HUDEP-2 (cell line): ENCODE measurements at regions not wholly inside any gene's neighbourhood (a gene's known extent, or its start where the extent isn't known, plus 50 kb on each side); places are given as distances from the start of the nearest gene placed in this dataset.

Source experiments
- DNase-seq, 76 experiments: peaks; one replicate each; lab custom pipeline; 2025; ENCODE audit not compliant: unreplicated experiment in 76 of 76; lab: John Stamatoyannopoulos, UW

- DNase-seq: no peak
Measured at GRCh38 chr1:29880556-29880955, 644.2 kb downstream of the PTPRU start.

GRCh38 chr1:29879217-29879616, 642.9 kb downstream of the PTPRU start:
- no peak for DNase-seq

DNA sequence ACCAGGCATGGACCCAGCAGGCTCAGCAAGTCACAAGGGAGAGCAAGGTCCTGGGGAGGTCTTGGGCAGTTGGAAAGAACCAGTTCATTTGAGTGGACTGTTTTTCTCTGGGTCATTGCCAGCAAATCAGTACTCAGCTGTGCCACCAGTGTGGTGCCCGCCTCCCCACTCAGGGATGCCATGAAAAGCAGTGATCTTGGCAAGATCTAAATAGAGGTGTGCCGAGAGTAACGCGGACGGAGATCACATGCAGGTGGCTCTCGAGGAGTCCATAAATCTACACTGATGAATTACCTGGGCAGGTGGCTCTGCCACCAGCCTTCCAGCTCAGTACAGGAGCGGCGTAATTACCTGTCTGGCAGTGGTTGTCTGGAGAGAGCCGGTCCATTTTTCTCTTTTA, 642.2 kb downstream of the PTPRU start:
- no peak for DNase-seq

GRCh38 chr1:29876902-29877301, 640.6 kb downstream of the PTPRU start:
- DNase-seq: no peak

DNA sequence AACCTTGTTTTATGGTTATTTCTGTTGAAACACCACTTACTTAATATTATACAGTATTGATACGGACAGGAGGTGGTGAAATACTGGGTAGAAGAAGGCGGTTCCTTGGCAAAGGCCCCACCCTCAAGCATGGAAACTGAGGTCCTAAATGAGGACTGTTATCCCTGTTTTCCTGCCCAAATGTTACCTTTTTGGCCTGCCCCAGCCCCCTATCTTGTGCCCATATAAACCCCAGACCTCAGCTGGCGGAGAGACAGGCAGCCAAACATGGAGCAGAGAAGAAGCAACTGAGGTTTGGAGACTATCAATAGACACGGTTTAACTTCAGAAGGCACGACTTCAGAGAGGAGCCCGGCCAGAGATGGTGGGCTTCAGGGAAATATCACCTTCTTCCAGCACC, 640.1 kb downstream of the PTPRU start:
- no peak for DNase-seq

DNA sequence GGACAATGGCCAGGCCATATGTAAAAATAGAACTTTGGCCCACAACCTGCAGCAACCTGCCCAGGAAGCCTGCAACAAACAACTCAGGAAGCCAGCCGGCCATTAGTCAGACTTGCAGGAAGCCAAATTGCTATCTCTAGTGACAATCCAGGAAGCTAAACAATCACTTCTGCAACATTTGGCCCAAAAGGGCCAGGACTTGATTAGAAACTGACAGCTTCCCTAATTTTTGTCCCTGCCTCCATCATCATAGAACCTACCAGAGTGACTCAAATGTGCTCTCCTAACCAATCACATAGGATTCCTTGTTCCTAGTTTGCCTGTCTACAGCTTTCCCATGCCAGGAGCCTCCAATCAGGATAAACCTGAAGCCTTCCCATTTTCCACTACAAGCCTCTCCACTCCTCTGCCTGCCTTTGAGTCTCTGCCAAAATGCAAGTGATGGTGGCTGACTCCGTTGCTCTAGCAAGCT, 639.3 kb downstream of the PTPRU start:
- no peak for DNase-seq

GRCh38 chr1:29870621-29871020, 634.3 kb downstream of the PTPRU start:
- DNase-seq: no peak

GRCh38 chr1:29869802-29870201, 633.5 kb downstream of the PTPRU start:
- no peak for DNase-seq

- DNase-seq: no peak
Measured at GRCh38 chr1:29868944-29869343, 632.6 kb downstream of the PTPRU start.

GRCh38 chr1:29868096-29868495, 631.8 kb downstream of the PTPRU start:
- DNase-seq: no peak

DNA sequence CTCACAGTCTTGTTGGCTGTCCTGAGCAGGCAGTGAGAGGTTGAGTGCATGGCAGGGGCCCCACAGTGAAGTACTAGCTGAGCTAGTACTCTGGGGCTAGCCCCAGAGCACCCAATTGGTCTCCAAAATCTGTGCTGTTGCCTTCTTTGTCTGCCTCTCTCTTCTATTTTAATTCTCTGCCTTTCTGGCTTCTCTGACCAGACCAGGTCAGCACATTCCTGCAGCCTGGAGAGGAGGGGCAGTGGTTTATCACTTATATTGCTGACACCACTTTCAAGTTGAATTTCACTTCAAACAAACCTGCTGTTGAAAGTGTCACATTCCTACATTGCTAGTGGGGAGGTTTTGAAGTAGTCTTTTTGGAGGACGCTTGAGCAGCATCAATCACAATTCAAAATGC, 628.7 kb downstream of the PTPRU start:
- no peak for DNase-seq

DNA sequence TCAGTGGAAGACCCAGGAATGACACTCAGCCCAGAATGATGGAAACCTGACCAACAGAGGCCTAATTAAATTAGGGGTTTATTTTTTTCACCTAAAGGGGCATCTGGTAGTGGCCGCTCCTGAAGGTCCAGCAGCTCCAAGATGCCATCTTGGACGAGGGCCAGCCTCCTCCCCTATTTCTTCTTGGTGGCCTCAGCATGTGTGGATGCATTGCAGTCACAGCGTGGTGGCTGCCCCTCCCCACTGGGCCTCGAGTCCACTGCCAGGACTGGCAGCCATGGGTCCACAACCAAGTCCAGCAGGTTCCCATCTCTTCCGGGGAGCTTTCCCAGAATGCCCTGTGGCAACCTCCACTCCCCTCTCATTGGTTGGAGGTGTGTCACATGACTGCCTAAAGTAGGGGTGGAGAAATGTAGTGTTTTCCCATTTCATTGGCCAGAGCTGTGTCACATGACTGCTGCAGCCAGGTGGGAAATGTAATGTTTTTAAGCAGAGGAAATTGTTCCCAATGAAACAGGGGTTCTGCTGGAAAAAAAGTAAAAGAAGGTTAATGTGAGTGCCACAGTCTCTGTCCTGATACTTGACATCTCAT, 628.2 kb downstream of the PTPRU start:
- no peak for DNase-seq

DNA sequence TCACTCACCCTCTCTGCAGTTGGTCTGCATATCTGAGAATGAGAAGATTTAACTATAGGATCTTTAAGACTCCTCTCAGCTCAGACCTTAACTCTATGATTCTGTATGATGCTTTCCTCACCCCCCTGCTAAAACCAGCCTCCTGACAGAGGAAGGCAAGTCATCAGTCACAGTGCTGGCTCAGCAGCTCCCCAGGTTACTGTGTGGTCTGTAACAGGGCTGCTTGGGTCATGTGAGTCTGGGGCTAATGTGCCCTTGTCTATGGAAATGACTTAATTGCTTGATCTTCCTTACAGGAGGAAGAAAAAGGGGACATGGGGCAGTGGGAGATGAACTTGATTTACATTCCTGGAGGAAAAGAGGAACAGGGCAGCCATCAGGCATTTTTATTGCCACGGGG, 625.6 kb downstream of the PTPRU start:
- DNase-seq: no peak

DNA sequence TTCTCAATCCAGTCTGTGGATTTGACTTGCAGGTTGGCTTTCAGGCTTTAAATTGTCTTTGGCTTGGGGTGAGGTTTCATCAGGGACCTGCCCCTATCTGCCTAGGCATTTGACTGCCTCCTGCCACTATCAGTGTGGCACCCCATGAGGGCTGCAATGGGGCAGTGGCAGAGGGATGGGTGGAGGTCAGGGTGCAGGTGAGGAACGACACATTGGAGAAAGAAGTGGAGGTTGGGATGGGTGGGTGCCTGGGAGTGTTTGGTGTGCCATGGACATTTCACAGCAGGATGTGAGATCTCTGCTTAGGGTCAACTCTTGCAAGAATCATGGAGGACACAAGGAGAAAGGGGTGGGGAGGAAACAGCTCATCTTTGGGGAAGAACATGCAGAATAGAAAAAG, 625.1 kb downstream of the PTPRU start:
- DNase-seq: no peak

GRCh38 chr1:29860681-29861080, 624.4 kb downstream of the PTPRU start:
- no peak for DNase-seq

- DNase-seq: no peak
Measured at GRCh38 chr1:29860056-29860455, 623.7 kb downstream of the PTPRU start.

DNA sequence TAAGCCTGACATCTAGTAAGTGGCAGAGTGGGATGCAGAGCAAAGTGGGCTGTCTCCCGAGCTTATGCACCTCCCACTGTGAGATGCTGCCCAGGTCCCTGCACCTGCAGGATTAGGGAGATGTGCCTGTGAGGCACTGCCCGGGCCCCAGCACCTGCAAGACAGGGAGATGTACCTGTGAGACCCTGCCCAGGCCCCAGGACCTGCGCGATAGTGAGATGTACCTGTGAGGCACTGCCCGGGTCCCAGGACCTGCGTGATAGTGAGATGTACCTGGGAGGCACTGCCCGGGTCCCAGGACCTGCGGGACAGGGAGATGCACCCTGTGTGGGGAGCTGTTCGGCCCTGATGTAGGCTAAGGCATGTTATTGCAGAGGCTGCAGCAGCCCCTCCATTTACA, 622.8 kb downstream of the PTPRU start:
- DNase-seq: no peak

DNA sequence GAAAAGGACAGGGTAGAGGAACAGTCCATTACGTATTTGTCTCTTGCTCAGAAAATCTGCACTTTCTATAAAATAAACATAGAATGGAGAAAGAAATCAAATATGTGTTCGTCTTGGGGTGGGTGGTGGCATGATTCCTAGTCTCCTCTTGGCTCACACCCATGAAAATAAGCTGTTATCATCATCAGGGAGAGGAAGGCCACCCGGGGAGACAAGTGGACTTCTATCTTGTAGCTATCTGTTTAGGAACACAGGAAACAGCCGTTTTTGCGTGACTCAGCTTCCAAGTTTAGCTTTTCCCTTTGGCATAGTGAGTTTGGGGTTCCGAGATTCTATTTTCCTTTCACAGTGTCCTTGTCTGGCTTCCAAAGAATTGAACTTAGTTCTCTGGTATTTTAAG, 622.3 kb downstream of the PTPRU start:
- no peak for DNase-seq

GRCh38 chr1:29856340-29857114, 620.2 kb downstream of the PTPRU start:
- DNase-seq: no peak

DNA sequence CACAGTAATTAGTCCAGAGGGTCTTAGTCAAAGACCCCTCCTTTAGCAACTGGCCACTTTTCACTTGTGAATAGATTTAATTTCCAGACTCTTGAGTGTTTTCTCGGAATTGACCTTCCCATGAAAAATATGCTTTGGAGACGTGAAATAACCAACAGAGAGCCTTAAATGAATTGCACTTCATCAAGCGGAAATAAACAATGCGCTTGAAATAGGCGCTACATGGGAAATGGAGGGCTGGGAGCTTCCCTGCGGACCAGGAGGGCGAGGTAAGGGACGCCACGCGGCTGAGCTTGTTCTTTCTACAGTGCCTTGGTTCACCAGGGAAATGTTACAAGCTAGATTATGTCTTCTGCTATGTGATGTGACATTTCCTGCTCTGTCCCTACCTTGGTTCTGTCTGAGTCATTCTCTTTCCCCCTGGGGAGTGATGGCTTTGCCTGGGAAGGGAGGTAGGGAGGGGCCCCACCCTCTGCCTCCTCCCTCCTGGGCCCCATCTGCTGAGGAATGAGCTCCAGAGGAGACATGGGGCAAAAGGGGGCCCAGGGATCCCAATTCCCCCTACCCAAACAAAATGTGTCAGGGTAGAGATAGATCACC, 619.3 kb downstream of the PTPRU start:
- no peak for DNase-seq

DNA sequence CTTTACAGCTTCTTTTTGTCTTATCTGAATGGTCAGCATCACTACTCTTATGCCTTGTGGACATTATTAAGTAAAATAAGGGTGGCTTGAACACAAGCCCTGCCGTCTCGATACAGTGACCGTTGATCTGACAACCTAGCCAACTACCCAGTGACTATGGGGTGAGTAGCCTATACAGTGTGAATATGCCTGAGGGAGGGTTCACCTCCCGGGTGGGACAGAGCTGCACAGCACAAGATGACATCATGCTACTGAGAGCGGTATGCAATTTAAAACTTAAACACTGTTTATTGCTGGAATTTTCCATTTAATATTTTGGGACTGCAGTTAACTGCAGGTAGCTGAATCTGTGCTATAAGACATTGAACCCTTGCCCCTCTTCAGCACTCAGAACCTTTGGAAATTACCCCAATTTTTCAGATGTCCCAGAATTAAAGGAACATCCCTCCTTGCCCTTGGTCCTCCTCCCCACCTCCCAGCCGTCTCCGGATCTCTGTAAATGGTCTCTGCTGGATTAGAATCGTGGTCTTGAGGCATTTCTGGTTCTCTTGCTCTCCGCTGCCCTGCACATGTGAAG, 618.5 kb downstream of the PTPRU start:
- no peak for DNase-seq
